ENCODE measurements at regions not wholly inside any gene's neighbourhood (a gene's known extent, or its start where the extent isn't known, plus 50 kb on each side); places are given as distances from the start of the nearest gene placed in this dataset.

DNA sequence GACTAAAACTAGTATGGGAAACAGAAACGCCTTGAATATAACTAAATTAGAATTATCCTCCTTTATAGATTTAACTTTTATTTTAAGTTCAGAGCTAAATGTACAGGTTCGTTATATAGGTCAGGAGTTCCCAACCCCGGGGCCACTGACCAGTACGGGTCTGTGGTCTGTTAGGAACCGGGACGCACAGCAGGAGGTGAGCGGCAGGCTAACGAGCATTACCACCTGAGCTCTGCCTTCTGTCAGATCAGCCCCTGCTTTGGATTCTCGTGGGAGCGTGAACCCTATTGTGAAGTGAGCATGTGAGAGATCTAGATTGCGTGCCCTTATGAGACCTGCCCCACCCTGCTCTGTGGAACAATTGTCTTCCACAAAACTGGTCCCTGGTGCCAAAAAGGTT lies 51.0 kb downstream of the FAT4 start:
- no peak for TF ChIP-seq GATA2 (IDR thresholded peaks at IDR 0.05; ENCODE audit: low read depth, low read length)

DNA sequence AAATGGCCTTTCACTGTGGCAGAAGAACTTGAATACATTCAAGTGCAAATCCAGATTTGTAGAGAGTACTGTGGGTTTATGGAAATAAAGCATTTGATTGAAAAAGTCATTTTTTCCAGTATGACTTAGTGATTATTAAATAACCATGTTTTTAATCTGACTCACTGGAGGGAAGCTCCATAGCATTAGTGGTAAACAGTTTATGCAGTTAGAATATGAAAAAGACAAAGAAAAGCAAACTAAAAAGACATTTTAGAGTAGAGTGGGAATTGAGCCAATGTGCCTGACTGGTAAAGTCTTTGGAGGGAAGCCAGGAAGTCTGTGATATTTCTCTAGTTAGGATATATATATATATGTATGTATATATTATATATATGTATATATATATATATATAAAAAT lies 53.4 kb downstream of the FAT4 start:
- TF ChIP-seq GATA2 (IDR thresholded peaks at IDR 0.05; ENCODE audit: low read depth, low read length) = no peak

DNA sequence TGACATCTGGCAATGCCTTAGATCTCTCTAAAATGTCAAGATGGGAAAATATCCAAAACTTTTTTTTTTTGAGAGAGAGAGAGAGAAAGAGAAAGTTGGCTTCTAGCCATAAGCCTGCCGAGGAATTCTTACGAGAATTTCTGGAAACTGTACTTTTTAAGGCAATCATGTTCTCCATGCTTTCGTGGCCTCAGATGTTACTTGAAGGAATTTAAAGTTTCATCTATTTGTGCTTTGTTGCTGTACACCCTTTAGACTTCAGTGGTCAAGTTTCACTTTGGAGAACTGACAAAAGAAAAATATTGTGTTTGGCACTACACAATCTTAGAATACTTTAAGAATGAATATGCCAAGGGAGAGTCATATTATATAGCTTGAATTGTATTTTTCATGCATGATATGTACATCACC lies 53.9 kb downstream of the FAT4 start:
- TF ChIP-seq GATA2 (IDR thresholded peaks at IDR 0.05; ENCODE audit: low read depth, low read length) (no peak), GATA3 (IDR thresholded peaks at IDR 0.05; ENCODE audit: low read depth, low read length) (no peak)

DNA sequence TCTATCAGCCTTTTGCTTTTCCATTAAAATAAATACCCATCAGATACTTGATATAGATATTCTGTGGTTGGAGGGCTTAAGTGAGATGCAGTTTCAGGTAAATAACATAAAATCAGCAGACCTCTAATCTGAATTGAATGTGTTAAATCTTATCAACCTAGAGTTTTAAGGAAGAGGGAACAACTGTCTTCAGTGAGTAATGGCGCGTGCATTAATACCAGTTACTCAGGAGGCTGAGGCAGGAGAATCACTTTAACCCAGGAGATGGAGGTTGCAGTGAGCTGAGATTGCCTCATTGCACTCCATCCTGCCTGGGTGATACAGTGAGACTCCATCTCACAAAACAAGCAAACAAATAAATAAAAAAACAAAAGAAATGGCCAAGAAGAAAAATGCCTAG lies 54.3 kb downstream of the FAT4 start:
- TF ChIP-seq GATA3 (IDR thresholded peaks at IDR 0.05; ENCODE audit: low read depth, low read length) (no peak), GATA2 (IDR thresholded peaks at IDR 0.05; ENCODE audit: low read depth, low read length) (no peak)

DNA sequence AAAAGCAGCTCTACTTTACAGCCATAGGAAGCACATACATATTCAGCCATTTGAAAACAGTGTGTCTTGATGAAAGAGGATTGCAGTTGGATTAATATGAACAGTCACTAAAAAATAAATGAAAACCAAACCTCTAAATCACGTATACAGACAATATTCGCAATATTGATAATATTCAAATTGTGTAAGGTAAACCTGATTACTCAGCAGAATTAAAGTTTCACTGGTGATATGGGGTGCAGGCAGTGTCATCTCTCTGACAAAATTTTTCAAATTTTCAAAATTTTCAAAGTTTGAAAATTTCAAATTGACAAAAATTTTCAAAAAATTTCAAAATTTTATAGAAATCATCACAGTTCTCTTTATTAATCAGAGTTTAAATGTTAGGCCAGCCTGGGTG lies 55.7 kb downstream of the FAT4 start:
- TF ChIP-seq GATA3 (IDR thresholded peaks at IDR 0.05; ENCODE audit: low read depth, low read length) (no peak), GATA2 (IDR thresholded peaks at IDR 0.05; ENCODE audit: low read depth, low read length) (no peak)

DNA sequence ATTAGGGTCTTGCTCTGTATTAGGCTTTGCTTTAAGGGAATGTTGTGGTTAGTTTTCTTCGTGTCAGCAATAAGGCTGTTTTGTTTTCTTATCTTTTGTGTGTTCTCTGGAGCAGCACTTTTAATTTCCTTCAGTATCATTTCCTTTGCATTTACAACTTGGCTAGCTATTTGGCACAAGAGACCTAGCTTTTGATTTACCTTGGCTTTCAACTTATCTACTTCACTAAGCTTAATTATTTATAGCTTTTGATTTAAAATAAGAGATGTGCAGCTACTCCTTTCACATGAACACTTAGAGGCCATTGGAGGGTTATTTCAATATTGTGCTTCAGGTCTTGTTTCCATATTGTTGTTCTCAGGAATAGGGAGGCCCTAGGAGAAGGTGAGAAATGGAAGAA lies 68.2 kb downstream of the FAT4 start:
- no peak for TF ChIP-seq GATA2 (IDR thresholded peaks at IDR 0.05; ENCODE audit: low read depth, low read length)
- TF ChIP-seq GATA3 (IDR thresholded peaks at IDR 0.05; ENCODE audit: low read depth, low read length) = no peak

DNA sequence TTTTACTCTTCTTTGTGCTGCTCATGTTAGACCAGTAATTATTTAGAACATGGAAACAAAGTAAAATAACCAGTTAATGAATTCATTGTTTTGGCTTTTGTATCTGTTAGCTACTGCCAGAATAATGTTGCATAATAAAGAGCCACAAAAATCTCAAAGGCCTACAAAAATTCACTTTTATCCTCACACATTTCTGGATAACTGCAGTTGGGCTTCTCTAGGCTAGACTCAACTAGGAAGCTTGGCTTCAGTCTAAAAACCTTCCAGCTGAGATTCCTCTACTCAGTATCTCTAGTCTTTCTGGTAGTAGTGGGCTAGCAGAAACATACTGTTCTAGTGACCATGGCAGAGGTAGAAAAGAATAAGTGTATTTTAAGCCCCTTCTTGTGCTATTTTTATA lies 73.0 kb downstream of the FAT4 start:
- TF ChIP-seq GATA2 (IDR thresholded peaks at IDR 0.05; ENCODE audit: low read depth, low read length) = no peak
- TF ChIP-seq GATA3 (IDR thresholded peaks at IDR 0.05; ENCODE audit: low read depth, low read length) = no peak

DNA sequence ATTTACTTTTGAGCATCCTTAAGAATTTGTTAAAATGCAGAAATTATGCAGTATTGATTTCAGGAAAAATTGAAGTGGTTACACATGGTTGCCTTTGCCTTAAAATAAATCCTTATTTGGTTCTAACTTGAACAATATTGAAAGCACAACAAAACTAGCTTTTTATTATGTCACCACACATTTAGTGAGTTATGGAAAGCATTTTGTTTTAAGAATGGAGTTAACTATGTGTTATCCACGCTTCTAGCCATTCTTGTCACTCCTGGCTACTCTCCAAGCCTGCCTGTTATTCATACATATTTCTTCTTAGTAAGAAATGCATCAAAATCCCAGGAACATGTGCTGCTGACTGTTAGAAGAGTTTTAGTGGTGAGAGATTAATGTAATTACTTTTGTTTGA lies 73.9 kb downstream of the FAT4 start:
- no peak for TF ChIP-seq GATA2 (IDR thresholded peaks at IDR 0.05; ENCODE audit: low read depth, low read length)
- TF ChIP-seq GATA3 (IDR thresholded peaks at IDR 0.05; ENCODE audit: low read depth, low read length) = no peak

DNA sequence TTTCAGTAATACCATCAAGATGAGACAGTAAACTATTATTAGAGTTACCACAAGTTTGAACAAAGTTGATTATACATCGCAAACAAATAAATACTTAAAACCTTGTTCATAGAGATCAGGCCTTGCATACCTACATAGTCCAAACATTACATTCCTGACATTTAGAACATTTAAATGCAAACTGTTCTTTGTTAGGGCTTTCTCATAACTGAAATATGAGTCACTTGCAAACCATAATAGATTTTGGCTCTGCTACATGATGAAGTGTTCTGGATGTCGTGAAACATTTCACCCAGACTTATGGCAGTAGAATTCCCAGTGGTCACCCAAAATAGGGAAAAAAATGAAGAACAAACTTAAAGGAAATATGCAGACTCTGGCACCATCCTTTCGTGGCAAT lies 75.0 kb downstream of the FAT4 start:
- TF ChIP-seq GATA3 (IDR thresholded peaks at IDR 0.05; ENCODE audit: low read depth, low read length) (no peak), GATA2 (IDR thresholded peaks at IDR 0.05; ENCODE audit: low read depth, low read length) (no peak)

DNA sequence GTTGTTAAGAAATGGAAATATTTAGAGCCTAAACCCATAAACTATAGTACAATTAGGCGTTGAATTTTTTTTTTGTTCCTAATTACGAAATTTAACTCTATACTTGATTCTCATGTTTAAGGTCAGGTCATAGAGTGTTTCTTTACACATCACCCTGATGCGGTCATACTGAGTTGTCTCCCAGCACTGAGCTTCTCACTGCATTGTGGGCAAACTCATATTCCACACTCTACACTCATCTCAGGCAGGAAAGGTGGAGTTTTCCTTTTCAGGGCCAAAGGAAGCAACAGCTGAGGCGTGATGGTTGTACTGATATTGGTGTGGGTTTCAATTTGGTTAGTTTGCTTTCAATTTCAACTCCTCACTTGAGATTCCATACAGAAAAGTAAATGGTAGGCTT lies 75.4 kb downstream of the FAT4 start:
- TF ChIP-seq GATA2 (IDR thresholded peaks at IDR 0.05; ENCODE audit: low read depth, low read length) (no peak), GATA3 (IDR thresholded peaks at IDR 0.05; ENCODE audit: low read depth, low read length) (no peak)

DNA sequence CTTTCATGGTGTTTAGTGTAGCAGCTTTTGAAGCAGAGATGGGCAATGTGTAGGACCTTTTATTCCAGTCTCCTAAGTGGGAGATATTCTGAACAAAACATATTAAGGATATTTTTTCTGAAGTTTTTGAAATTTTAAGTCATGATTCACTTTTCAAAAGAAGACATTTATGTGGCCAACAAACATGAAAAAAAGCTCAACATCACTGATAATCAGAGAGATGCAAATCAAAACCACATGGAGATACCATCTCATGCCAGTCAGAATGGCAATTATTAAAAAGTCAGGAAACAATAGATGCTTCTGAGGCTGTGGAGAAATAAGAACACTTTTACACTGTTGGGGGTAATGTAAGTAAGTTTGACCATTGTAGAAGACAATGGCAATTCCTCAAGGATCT lies 76.0 kb downstream of the FAT4 start:
- no peak for TF ChIP-seq GATA2 (IDR thresholded peaks at IDR 0.05; ENCODE audit: low read depth, low read length)

DNA sequence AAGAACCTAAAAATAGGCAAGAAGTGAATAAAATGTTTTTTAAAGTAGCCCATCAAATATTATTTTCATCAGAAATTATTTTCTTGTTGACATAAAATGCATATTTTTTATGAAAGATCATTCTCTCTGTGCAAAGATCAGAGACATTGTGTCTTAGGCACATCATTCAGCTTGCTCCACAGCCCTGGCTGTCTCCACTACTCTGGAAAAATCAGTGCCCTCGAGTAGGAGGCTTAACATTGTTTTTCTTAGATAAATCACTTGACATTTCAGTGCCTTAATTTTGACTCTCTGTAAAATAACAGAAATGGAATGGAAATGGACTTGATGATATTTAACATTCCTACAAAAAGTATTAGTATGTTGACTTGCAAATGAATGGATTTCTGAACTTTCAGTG lies 77.9 kb downstream of the FAT4 start:
- no peak for TF ChIP-seq GATA2 (IDR thresholded peaks at IDR 0.05; ENCODE audit: low read depth, low read length)
- no peak for TF ChIP-seq GATA3 (IDR thresholded peaks at IDR 0.05; ENCODE audit: low read depth, low read length)

DNA sequence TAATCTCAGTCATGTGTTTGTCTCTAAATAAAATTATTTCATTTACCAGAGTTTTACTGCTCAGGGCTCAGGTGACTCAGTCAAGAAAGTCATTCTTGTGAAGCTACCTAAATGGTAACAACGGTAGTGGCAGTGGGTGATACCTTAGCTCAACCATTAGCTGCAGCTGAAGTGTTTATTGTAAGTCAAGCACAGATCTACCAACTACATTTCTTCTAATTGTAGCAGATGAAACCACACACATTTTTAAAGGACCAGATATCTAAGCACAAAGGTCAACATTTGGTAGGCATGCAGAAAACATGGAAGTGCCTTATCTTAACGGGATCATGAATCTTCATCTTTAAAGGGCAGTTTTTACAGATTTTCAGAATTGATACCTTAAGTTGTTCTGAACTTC lies 79.1 kb downstream of the FAT4 start:
- TF ChIP-seq GATA3 (IDR thresholded peaks at IDR 0.05; ENCODE audit: low read depth, low read length) (no peak), GATA2 (IDR thresholded peaks at IDR 0.05; ENCODE audit: low read depth, low read length) (no peak)

DNA sequence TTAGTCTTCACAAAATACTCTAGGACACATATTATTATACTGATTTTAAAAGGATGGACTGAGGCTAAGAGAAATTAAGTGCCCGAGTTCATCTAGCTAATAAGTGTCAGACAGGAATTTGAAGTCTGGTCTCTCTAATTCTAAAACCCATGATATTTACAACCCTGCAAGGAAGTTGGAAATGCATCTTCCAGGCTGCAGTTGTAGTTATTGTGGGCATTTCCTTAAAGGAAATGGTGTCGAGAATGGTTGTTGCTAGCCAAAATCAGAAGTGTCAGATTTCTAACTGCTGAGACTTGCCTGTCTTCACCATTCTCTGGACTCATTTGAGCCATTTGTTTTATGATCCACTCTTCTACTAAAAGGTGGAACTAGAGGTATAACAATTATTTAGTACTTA lies 82.5 kb downstream of the FAT4 start:
- TF ChIP-seq GATA3 (IDR thresholded peaks at IDR 0.05; ENCODE audit: low read depth, low read length) (no peak), GATA2 (IDR thresholded peaks at IDR 0.05; ENCODE audit: low read depth, low read length) (no peak)

DNA sequence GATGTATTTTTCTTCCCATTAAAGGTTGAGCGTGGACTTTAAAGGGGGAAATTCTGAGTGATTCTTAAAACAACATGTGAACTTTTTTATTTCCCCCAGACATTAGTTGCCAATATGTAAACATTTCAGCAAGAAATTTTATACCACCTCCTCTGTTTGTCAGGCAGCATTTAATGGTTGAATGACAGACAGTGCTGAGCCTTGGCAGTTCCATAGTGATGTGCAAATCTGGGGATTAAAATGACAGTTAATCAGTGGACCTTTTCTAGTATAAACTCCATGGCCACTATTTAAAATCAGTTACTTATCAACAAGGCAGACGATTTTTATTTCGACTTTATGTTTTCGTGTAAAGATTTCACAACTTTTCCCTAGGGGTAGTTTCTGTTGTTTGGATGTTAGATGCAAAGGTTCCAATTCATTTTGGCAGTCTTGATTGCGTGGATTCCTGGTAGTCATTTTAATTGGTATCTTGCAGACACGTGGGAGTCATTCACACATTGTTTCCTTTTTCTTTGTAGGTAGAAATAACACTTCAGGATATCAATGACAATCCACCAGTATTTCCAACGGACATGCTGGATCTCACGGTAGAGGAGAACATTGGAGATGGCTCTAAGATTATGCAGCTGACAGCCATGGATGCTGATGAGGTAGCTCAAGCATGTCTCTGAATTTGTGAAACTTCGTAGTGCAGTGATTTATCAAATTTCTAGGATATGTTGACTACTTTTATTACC lies 83.7 kb downstream of the FAT4 start:
- TF ChIP-seq GATA2 (IDR thresholded peaks at IDR 0.05; ENCODE audit: low read depth, low read length) (no peak), GATA3 (IDR thresholded peaks at IDR 0.05; ENCODE audit: low read depth, low read length) (no peak)

DNA sequence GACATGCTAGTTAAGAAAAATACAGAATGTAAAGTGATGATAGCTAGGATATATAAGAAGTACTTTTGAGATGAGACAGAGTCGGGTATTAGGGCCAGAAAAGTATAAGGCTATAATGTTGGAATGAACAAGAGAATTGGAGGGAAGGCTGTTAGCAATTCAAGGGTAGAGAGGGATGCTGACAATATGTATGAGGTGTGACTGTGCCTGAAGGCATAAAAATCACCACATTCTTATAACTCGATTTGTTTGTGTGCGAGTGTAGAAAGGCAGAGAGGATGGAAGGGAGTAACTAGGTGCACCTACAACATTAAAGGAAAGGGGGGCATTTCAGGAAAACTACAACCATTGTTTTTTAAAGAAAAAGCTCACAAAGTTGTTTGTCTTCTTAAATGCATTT lies 86.0 kb downstream of the FAT4 start:
- TF ChIP-seq GATA3 (IDR thresholded peaks at IDR 0.05; ENCODE audit: low read depth, low read length) (no peak), GATA2 (IDR thresholded peaks at IDR 0.05; ENCODE audit: low read depth, low read length) (no peak)

Data from SH-SY5Y (cell line).